GM10266 (cell line): ENCODE measurements at regions not wholly inside any gene's neighbourhood (a gene's known extent, or its start where the extent isn't known, plus 50 kb on each side); places are given as distances from the start of the nearest gene placed in this dataset.

Experiments used
- DNase-seq: peaks from one replicate; pipeline ENCODE4 v3.0.0; 2012; ENCODE audit errors: extremely low spot score
- CTCF ChIP-seq: IDR thresholded peaks from 2 replicates; pipeline ENCODE4 v1.5.1; 2012; ENCODE audit warnings: mild to moderate bottlenecking, low read depth; ENCODE audit not compliant: control insufficient read depth, insufficient read depth; ENCODE audit errors: missing control alignments

- TF ChIP-seq CTCF: no peak
- no peak for DNase-seq
These were observed 307.4 kb downstream of the NFIB start for GRCh38 chr9:14006386-14007187.

GRCh38 chr9:14004110-14004509 is 309.8 kb downstream of the NFIB start:
- TF ChIP-seq CTCF: no peak

GRCh38 chr9:13994240-13994639 is 319.7 kb downstream of the NFIB start:
- TF ChIP-seq CTCF: no peak
- DNase-seq: no peak

More at GRCh38 chr9:14004110-14004509, 309.8 kb downstream of the NFIB start:
- DNase-seq: no peak

- TF ChIP-seq CTCF: no peak
- DNase-seq: no peak
These were observed 320.2 kb downstream of the NFIB start for GRCh38 chr9:13993632-13994185.

- DNase-seq: no peak
- no peak for TF ChIP-seq CTCF
These were observed 321.5 kb downstream of the NFIB start for GRCh38 chr9:13992138-13993088.

GRCh38 chr9:13991395-13991794 is 322.5 kb downstream of the NFIB start:
- no peak for TF ChIP-seq CTCF

More at GRCh38 chr9:13991395-13991794, 322.5 kb downstream of the NFIB start:
- no peak for DNase-seq
